Endodermal cell (in vitro differentiated cells): ENCODE measurements at regions not wholly inside any gene's neighbourhood (a gene's known extent, or its start where the extent isn't known, plus 50 kb on each side); places are given as distances from the start of the nearest gene placed in this dataset.

Experiments used
- DNase-seq: peaks from one replicate; pipeline ENCODE4 v3.0.0-alpha.2; 2017
- H3K27ac ChIP-seq: 2 replicates; pipeline ENCODE4 v1.5.1; 2013; ENCODE audit warnings: mild to moderate bottlenecking, low read depth, low read length, moderate library complexity
- H3K27me3 ChIP-seq: 2 replicates; pipeline ENCODE4 v1.6.1; 2013; ENCODE audit warnings: mild to moderate bottlenecking, low read length, moderate library complexity; ENCODE audit not compliant: insufficient read depth, control insufficient read depth, poor library complexity, severe bottlenecking
- H3K36me3 ChIP-seq: 2 replicates; pipeline ENCODE4 v1.7.0; 2013; ENCODE audit warnings: mild to moderate bottlenecking, low read length, moderate library complexity; ENCODE audit not compliant: control insufficient read depth, insufficient read depth
- H3K4me1 ChIP-seq: one replicate; pipeline ENCODE4 v1.7.0; 2013; ENCODE audit warnings: low read length; ENCODE audit not compliant: control insufficient read depth, insufficient read depth
- H3K4me3 ChIP-seq: 2 replicates; pipeline ENCODE4 v1.5.1; 2013; ENCODE audit warnings: mild to moderate bottlenecking, low read length, moderate library complexity
- H3K9ac ChIP-seq: 2 replicates; pipeline ENCODE4 v1.6.1; 2013; ENCODE audit warnings: mild to moderate bottlenecking, low read length, moderate library complexity; ENCODE audit not compliant: poor library complexity, severe bottlenecking; ENCODE audit errors: extremely low read depth
- H3K9me3 ChIP-seq: 2 replicates; pipeline ENCODE4 v1.6.1; 2013; ENCODE audit warnings: mild to moderate bottlenecking, low read length, moderate library complexity; ENCODE audit not compliant: control insufficient read depth
- H3K27ac Mint-ChIP-seq: 2 replicates; pipeline ENCODE4 v1.8.0; 2020; ENCODE audit warnings: mixed read lengths
- H3K27me3 Mint-ChIP-seq: 2 replicates; pipeline ENCODE4 v1.8.0; 2021; ENCODE audit warnings: mild to moderate bottlenecking, mixed read lengths; ENCODE audit not compliant: insufficient read depth
- H3K36me3 Mint-ChIP-seq: 2 replicates; pipeline ENCODE4 v1.8.0; 2020; ENCODE audit warnings: low read depth, mixed read lengths
- H3K4me1 Mint-ChIP-seq: 2 replicates; pipeline ENCODE4 v1.8.0; 2020; ENCODE audit warnings: mixed read lengths
- H3K4me3 Mint-ChIP-seq: 2 replicates; pipeline ENCODE4 v1.8.0; 2020; ENCODE audit warnings: mild to moderate bottlenecking, moderate library complexity, mixed read lengths
- H3K9me3 Mint-ChIP-seq: 2 replicates; pipeline ENCODE4 v1.8.0; 2020; ENCODE audit warnings: mild to moderate bottlenecking, mixed read lengths
- WGBS, 2 experiments: methylation state at CpG; one replicate each; pipeline versions ENCODE4 v1.1.5 to v1.1.7; 2013; ENCODE audit warnings: missing lambda C conversion rate in 2 of 2, mixed read lengths in 1 of 2; ENCODE audit not compliant: insufficient coverage in 1 of 2, insufficient read length in 1 of 2; 5-methylcytosine and 5-hydroxymethylcytosine counted together
- TF ChIP-seq, protein P1 (sequence below): fragments of 200-600 bp; sonication (generic); conservative IDR thresholded peaks from 2 replicates; pipeline ENCODE4 v1.5.0; 2021; ENCODE audit warnings: antibody characterized with exemption, mild to moderate bottlenecking

DNA sequence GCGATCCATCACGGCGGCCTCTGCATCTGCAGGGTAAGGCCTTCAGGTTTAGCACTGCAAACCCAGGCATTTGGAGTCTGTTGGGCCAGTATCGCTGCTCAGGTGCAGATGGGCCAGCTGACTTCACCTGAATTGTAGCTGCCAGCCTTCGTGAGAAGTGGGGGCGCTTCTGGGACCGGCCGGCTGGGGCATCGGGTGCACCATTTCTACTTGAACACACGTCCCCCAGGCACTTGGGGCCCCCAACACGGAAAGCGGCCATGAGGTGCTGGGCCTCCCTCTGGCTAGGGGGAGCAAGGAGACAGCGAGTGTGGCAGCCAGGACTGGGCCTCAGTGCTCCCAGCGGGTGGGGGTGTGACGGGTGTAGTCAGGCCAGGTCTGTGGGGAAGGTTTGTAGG is 767.6 kb downstream of the KCNJ18 start:
- DNase-seq, result no peak
- Histone ChIP-seq H3K4me3 (no peak overlapping the region), H3K9ac (no peak overlapping the region), H3K27me3 (no peaks in the 10 kb centered on the region), H3K27ac (no peak overlapping the region), H3K9me3 (peaks cover 70% of the 10 kb centered on the region), H3K4me1 (no peaks in the 10 kb centered on the region), H3K36me3 (no peaks in the 10 kb centered on the region)
- Mint-ChIP-seq H3K4me3 (no peak overlapping the region), H3K27me3 (no peaks in the 10 kb centered on the region), H3K27ac (no peak overlapping the region), H3K9me3 (peaks cover 92% of the 10 kb centered on the region), H3K36me3 (no peaks in the 10 kb centered on the region), H3K4me1 (no peaks in the 10 kb centered on the region)
- WGBS, 2 experiments, result 79 to 87% methylated on average over 3 to 15 of the region's 15 CpGs
- TF ChIP-seq, protein P1, sequence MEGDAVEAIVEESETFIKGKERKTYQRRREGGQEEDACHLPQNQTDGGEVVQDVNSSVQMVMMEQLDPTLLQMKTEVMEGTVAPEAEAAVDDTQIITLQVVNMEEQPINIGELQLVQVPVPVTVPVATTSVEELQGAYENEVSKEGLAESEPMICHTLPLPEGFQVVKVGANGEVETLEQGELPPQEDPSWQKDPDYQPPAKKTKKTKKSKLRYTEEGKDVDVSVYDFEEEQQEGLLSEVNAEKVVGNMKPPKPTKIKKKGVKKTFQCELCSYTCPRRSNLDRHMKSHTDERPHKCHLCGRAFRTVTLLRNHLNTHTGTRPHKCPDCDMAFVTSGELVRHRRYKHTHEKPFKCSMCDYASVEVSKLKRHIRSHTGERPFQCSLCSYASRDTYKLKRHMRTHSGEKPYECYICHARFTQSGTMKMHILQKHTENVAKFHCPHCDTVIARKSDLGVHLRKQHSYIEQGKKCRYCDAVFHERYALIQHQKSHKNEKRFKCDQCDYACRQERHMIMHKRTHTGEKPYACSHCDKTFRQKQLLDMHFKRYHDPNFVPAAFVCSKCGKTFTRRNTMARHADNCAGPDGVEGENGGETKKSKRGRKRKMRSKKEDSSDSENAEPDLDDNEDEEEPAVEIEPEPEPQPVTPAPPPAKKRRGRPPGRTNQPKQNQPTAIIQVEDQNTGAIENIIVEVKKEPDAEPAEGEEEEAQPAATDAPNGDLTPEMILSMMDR, result no peak

DNA sequence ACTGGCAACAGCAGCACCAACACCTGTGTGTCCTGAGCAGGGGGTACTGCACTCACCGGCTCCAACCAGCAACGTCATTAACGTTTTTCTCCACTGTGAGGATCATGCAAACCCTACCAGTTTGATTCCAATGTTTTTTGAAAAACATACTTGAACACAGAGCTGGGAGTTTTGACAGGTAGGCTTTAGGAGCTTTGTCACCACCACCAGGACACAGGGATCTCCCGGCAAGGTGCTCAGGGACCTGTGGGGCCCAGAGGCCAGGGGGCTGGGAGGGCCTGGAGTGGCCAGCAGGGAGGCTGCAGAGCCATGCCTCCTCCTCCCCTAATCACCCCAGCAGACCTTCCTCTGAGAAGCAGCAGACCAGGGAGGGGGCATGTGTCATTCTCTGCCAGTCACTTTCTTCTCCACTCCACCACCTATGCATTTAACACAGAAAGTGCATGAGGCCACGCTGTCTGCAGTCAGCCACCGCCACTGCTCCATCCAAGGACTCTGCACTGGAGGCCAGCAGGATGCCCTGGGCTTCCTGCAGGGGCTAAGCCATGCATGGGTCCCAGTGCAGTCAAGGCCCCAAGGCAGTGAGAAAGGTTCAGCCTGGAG is 768.2 kb downstream of the KCNJ18 start:
- Mint-ChIP-seq H3K4me1 (no peaks in the 10 kb centered on the region), H3K4me3 (no peak overlapping the region), H3K27me3 (no peaks in the 10 kb centered on the region), H3K27ac (no peak overlapping the region), H3K36me3 (no peaks in the 10 kb centered on the region), H3K9me3 (peaks cover 94% of the 10 kb centered on the region)
- no peak for DNase-seq
- WGBS, 2 experiments, result 53 to 60% methylated on average over 3 to 6 of the region's 6 CpGs
- no peak overlapping the region for H3K4me3 ChIP-seq
- H3K9ac ChIP-seq, result no peak overlapping the region
- H3K4me1 ChIP-seq, result no peaks in the 10 kb centered on the region
- H3K27me3 ChIP-seq, result no peaks in the 10 kb centered on the region
- TF ChIP-seq, protein P1, result no peak
- no peak overlapping the region for H3K27ac ChIP-seq
- peaks cover 72% of the 10 kb centered on the region for H3K9me3 ChIP-seq
- no peaks in the 10 kb centered on the region for H3K36me3 ChIP-seq

DNA sequence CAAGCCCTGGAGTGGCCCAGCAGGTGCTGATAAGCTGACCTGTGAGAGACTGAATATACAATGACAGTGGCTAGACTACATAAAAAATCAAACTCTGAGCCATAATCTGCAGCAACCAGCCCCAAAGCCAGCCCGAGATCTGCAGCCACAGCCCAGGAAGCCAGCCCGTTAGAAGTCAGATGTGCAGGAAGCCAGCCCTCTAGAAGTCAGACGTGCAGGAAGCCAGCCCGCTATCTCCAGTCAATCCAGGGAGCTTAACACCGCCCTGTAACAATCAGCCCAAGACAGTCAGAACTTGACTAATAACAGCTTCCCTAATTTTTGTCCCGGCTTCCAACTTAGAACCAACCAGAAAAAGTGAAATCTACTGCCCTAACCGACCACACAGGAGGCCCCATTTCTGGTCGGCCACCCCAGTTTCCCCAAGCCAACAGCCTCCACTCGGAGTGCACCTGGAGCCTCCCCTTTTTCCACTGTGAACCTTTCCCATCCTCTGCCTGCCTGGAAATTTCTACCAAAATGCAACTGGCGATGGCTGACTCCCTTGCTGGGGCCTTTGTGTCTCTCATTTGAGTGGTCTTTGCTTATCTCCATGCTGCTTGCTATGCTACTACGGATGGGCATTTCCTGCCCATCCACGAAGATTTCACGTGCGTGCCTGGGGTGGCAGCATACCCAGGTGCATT is 769.3 kb downstream of the KCNJ18 start:
- no peaks in the 10 kb centered on the region for H3K27me3 ChIP-seq
- H3K4me1 ChIP-seq, result no peaks in the 10 kb centered on the region
- H3K9me3 Mint-ChIP-seq, result peaks cover 94% of the 10 kb centered on the region
- WGBS, 2 experiments, result 74 to 75% methylated on average over 11 to 14 of the region's 14 CpGs
- TF ChIP-seq, protein P1, result no peak
- no peak overlapping the region for H3K4me3 ChIP-seq
- no peak for DNase-seq
- H3K9ac ChIP-seq, result no peak overlapping the region
- no peak overlapping the region for H3K27ac ChIP-seq
- H3K9me3 ChIP-seq, result peaks cover 73% of the 10 kb centered on the region
- H3K36me3 ChIP-seq, result no peaks in the 10 kb centered on the region
- H3K27ac Mint-ChIP-seq, result no peak overlapping the region
- no peak overlapping the region for H3K4me3 Mint-ChIP-seq
- no peaks in the 10 kb centered on the region for H3K4me1 Mint-ChIP-seq
- no peaks in the 10 kb centered on the region for H3K27me3 Mint-ChIP-seq
- H3K36me3 Mint-ChIP-seq, result no peaks in the 10 kb centered on the region
